ENCODE measurements at regions not wholly inside any gene's neighbourhood (a gene's known extent, or its start where the extent isn't known, plus 50 kb on each side); places are given as distances from the start of the nearest gene placed in this dataset.

GRCh38 chr14:98170575-98170974, 1101.4 kb downstream of the BCL11B start:
- no peak overlapping the region for H3K27ac ChIP-seq (ENCODE audit: low read depth, low read length)
- DNase-seq (ENCODE audit: low read depth, low spot score): no peak
- H3K4me3 ChIP-seq (ENCODE audit: low read depth, low read length): no peak overlapping the region
- ChIA-PET CTCF (no interaction called here), POLR2A (no interaction called here)
- peaks cover 55% of the 10 kb centered on the region for H3K9me3 ChIP-seq (ENCODE audit: control insufficient read depth, insufficient read depth, low read length)
- TF ChIP-seq CTCF (IDR thresholded peaks at IDR 0.05; ENCODE audit: low read depth, low read length): no peak
- no peaks in the 10 kb centered on the region for H3K27me3 ChIP-seq (ENCODE audit: control insufficient read depth, insufficient read depth, low read length)

GRCh38 chr14:98171654-98172053, 1100.3 kb downstream of the BCL11B start:
- ChIA-PET CTCF (no interaction called here), POLR2A (no interaction called here)
- H3K27ac ChIP-seq (ENCODE audit: low read depth, low read length): no peak overlapping the region
- DNase-seq (ENCODE audit: low read depth, low spot score): no peak
- peaks cover 50% of the 10 kb centered on the region for H3K9me3 ChIP-seq (ENCODE audit: control insufficient read depth, insufficient read depth, low read length)
- TF ChIP-seq CTCF (IDR thresholded peaks at IDR 0.05; ENCODE audit: low read depth, low read length): no peak
- H3K27me3 ChIP-seq (ENCODE audit: control insufficient read depth, insufficient read depth, low read length): no peaks in the 10 kb centered on the region
- no peak overlapping the region for H3K4me3 ChIP-seq (ENCODE audit: low read depth, low read length)

- TF ChIP-seq CTCF (IDR thresholded peaks at IDR 0.05; ENCODE audit: low read depth, low read length): no peak
- Histone ChIP-seq H3K27ac (ENCODE audit: low read depth, low read length) (no peak overlapping the region), H3K27me3 (ENCODE audit: control insufficient read depth, insufficient read depth, low read length) (no peaks in the 10 kb centered on the region), H3K9me3 (ENCODE audit: control insufficient read depth, insufficient read depth, low read length) (peaks cover 45% of the 10 kb centered on the region), H3K4me3 (ENCODE audit: low read depth, low read length) (no peak overlapping the region)
- ChIA-PET POLR2A (no interaction called here), CTCF (no interaction called here)
- no peak for DNase-seq (ENCODE audit: low read depth, low spot score)
Measured at GRCh38 chr14:98172243-98172778, 1099.7 kb downstream of the BCL11B start.

- no peak for TF ChIP-seq CTCF (IDR thresholded peaks at IDR 0.05; ENCODE audit: low read depth, low read length)
- POLR2A ChIA-PET: no interaction called here
- DNase-seq (ENCODE audit: low read depth, low spot score): no peak
- no peak overlapping the region for H3K27ac ChIP-seq (ENCODE audit: low read depth, low read length)
- H3K27me3 ChIP-seq (ENCODE audit: control insufficient read depth, insufficient read depth, low read length): no peaks in the 10 kb centered on the region
- peaks cover 41% of the 10 kb centered on the region for H3K9me3 ChIP-seq (ENCODE audit: control insufficient read depth, insufficient read depth, low read length)
- H3K4me3 ChIP-seq (ENCODE audit: low read depth, low read length): no peak overlapping the region
- CTCF ChIA-PET: no interaction called here
Measured at GRCh38 chr14:98173305-98173704, 1098.7 kb downstream of the BCL11B start.

- Histone ChIP-seq H3K4me3 (ENCODE audit: low read depth, low read length) (no peak overlapping the region), H3K27ac (ENCODE audit: low read depth, low read length) (no peak overlapping the region), H3K9me3 (ENCODE audit: control insufficient read depth, insufficient read depth, low read length) (peaks cover 39% of the 10 kb centered on the region), H3K27me3 (ENCODE audit: control insufficient read depth, insufficient read depth, low read length) (no peaks in the 10 kb centered on the region)
- DNase-seq (ENCODE audit: low read depth, low spot score): no peak
- CTCF ChIA-PET: no interaction called here
- TF ChIP-seq CTCF (IDR thresholded peaks at IDR 0.05; ENCODE audit: low read depth, low read length): no peak
- POLR2A ChIA-PET: no interaction called here
Measured at GRCh38 chr14:98174041-98174440, 1098.0 kb downstream of the BCL11B start.

Data from AG04450 (cell line).